CD4-positive, alpha-beta T cell (primary cell): ENCODE measurements at regions not wholly inside any gene's neighbourhood (a gene's known extent, or its start where the extent isn't known, plus 50 kb on each side); places are given as distances from the start of the nearest gene placed in this dataset.

Source experiments
- ATAC-seq: fragments of 200-7000 bp; cut with Tn5 transposase; one replicate; pipeline ENCODE4 v1.10.0; 2022; ENCODE audit warnings: mild to moderate bottlenecking; ENCODE audit not compliant: poor library complexity
- CTCF ChIA-PET: fragments of 350-600 bp; sonication (Branson Sonifier 250); formaldehyde crosslinking; loops from one replicate; lab custom pipeline; 2021; ENCODE audit warnings: antibody characterized with exemption, inconsistent platforms; lab: Charles Lee
- POLR2A ChIA-PET: fragments of 350-600 bp; sonication (Branson Sonifier 250); formaldehyde crosslinking; loops from one replicate; lab custom pipeline; 2021; ENCODE audit warnings: antibody characterized with exemption, inconsistent platforms; lab: Charles Lee
- DNase-seq, 14 experiments: peaks; one replicate each; pipeline ENCODE4 v3.0.0-alpha.2; 2013 to 2020; ENCODE audit warnings: mixed read lengths in 2 of 14
- H3K27ac ChIP-seq, 2 donors: one replicate each; pipeline versions ENCODE4 v1.5.1 to v1.7.0; 2013; ENCODE audit warnings: low read length in 2 of 2, low read depth in 1 of 2, mild to moderate bottlenecking in 1 of 2
- H3K27me3 ChIP-seq, 2 experiments: 1 replicate in 1 of 2; 2 replicates in 1 of 2; pipeline versions ENCODE4 v1.6.1 to v1.7.0; 2013; ENCODE audit warnings: low read length in 2 of 2, control low read depth in 1 of 2, mild to moderate bottlenecking in 1 of 2, moderate library complexity in 1 of 2; ENCODE audit not compliant: insufficient read depth in 2 of 2, control insufficient read depth in 1 of 2
- H3K36me3 ChIP-seq: one replicate; pipeline ENCODE4 v1.6.1; 2013; ENCODE audit warnings: low read length, control low read depth; ENCODE audit not compliant: insufficient read depth
- H3K4me1 ChIP-seq: one replicate; pipeline ENCODE4 v1.6.1; 2013; ENCODE audit warnings: low read length, control low read depth; ENCODE audit not compliant: insufficient read depth
- H3K4me3 ChIP-seq: one replicate; pipeline ENCODE4 v1.5.1; 2013; ENCODE audit warnings: mild to moderate bottlenecking, low read length, moderate library complexity
- H3K9me3 ChIP-seq, 2 experiments: 1 replicate in 1 of 2; 2 replicates in 1 of 2; pipeline versions ENCODE4 v1.6.1 to v1.7.0; 2013; ENCODE audit warnings: low read length in 2 of 2, mild to moderate bottlenecking in 2 of 2, control low read depth in 1 of 2, moderate library complexity in 1 of 2; ENCODE audit not compliant: control insufficient read depth in 1 of 2, insufficient read depth in 1 of 2
- H3K27ac Mint-ChIP-seq: one replicate; pipeline ENCODE4 v1.8.0; 2020; ENCODE audit warnings: mixed read lengths
- H3K27me3 Mint-ChIP-seq: one replicate; pipeline ENCODE4 v1.8.0; 2021; ENCODE audit warnings: mixed read lengths
- H3K36me3 Mint-ChIP-seq: one replicate; pipeline ENCODE4 v1.8.0; 2021; ENCODE audit warnings: low read depth, mixed read lengths
- H3K4me1 Mint-ChIP-seq: one replicate; pipeline ENCODE4 v1.8.0; 2021; ENCODE audit warnings: low read depth, mixed read lengths
- H3K4me3 Mint-ChIP-seq: one replicate; pipeline ENCODE4 v1.8.0; 2020; ENCODE audit warnings: mild to moderate bottlenecking, mixed read lengths
- H3K9me3 Mint-ChIP-seq: one replicate; pipeline ENCODE4 v1.8.0; 2020; ENCODE audit warnings: mixed read lengths
- CTCF ChIP-seq: fragments of 200-600 bp; IDR thresholded peaks from one replicate; pipeline ENCODE4 v1.8.0; 2022; ENCODE audit warnings: antibody characterized with exemption, mild to moderate bottlenecking
- intact Hi-C, 2 experiments: fragments of 100-400 bp; cut with DNase I in 1 of 2; cut with micrococcal nuclease in 1 of 2; formaldehyde crosslinking; loops; one replicate each; pipeline versions ENCODE4 v1.15.1 to v1.9.0; 2023 to 2025; cut with DNase I, micrococcal nuclease

GRCh38 chr6:7473805-7474719 lies 67.4 kb upstream of the DSP start:
- no peak for DNase-seq
- TF ChIP-seq CTCF = no peak
- Histone ChIP-seq H3K36me3 (no peaks in the 10 kb centered on the region), H3K4me3 (no peak overlapping the region), H3K27ac (no peak overlapping the region), H3K4me1 (no peaks in the 10 kb centered on the region), H3K9me3 (no peaks in the 10 kb centered on the region), H3K27me3 (peaks cover 0 to 4% of the 10 kb centered on the region in 2 experiments)
- H3K36me3 Mint-ChIP-seq = no peaks in the 10 kb centered on the region
- CTCF ChIA-PET = no interaction called here
- H3K9me3 Mint-ChIP-seq = no peaks in the 10 kb centered on the region
- no peak for ATAC-seq
- intact Hi-C loops = no loop called here
- no peak overlapping the region for H3K4me3 Mint-ChIP-seq
- H3K4me1 Mint-ChIP-seq = no peaks in the 10 kb centered on the region
- no peak overlapping the region for H3K27ac Mint-ChIP-seq
- POLR2A ChIA-PET = no interaction called here
- H3K27me3 Mint-ChIP-seq = peaks cover 7% of the 10 kb centered on the region

- H3K9me3 ChIP-seq = no peaks in the 10 kb centered on the region
- TF ChIP-seq CTCF = no peak
- H3K36me3 ChIP-seq = no peaks in the 10 kb centered on the region
- H3K4me1 ChIP-seq = no peaks in the 10 kb centered on the region
- Mint-ChIP-seq H3K4me1 (no peaks in the 10 kb centered on the region), H3K27ac (no peak overlapping the region), H3K36me3 (no peaks in the 10 kb centered on the region), H3K4me3 (no peak overlapping the region), H3K27me3 (peaks cover 7% of the 10 kb centered on the region), H3K9me3 (no peaks in the 10 kb centered on the region)
- no peak overlapping the region for H3K4me3 ChIP-seq
- no peak for DNase-seq
- intact Hi-C loops = no loop called here
- no peak for ATAC-seq
- ChIA-PET POLR2A (no interaction called here), CTCF (no interaction called here)
- H3K27me3 ChIP-seq = peaks cover 0 to 4% of the 10 kb centered on the region in 2 experiments
- H3K27ac ChIP-seq = no peak overlapping the region
These were observed 66.4 kb upstream of the DSP start for GRCh38 chr6:7475081-7475480.

- no peaks in the 10 kb centered on the region for H3K4me1 ChIP-seq
- Mint-ChIP-seq H3K4me1 (no peaks in the 10 kb centered on the region), H3K4me3 (no peak overlapping the region), H3K9me3 (no peaks in the 10 kb centered on the region), H3K36me3 (no peaks in the 10 kb centered on the region), H3K27me3 (no peaks in the 10 kb centered on the region), H3K27ac (no peak overlapping the region)
- no peaks in the 10 kb centered on the region for H3K27me3 ChIP-seq
- DNase-seq = no peak
- H3K36me3 ChIP-seq = no peaks in the 10 kb centered on the region
- no peaks in the 10 kb centered on the region for H3K9me3 ChIP-seq
- H3K27ac ChIP-seq = no peak overlapping the region
- intact Hi-C loops = no loop called here
- no peak for ATAC-seq
- ChIA-PET POLR2A (no interaction called here), CTCF (no interaction called here)
- H3K4me3 ChIP-seq = no peak overlapping the region
- no peak for TF ChIP-seq CTCF
These were observed 61.6 kb upstream of the DSP start for GRCh38 chr6:7479801-7480266.
